Endothelial cell of hepatic sinusoid (primary cell): ENCODE measurements at regions not wholly inside any gene's neighbourhood (a gene's known extent, or its start where the extent isn't known, plus 50 kb on each side); places are given as distances from the start of the nearest gene placed in this dataset.
"Not testable (repeated sequence)": the region's sequence is repeated elsewhere in the genome, so short reads cannot be mapped to it uniquely, and the experiment has no call there.

Experiments used
- in situ Hi-C: cut with HindIII; loops from 2 replicates; pipeline ENCODE4 v1.10.0; 2017; ENCODE audit warnings: low sequenced_read_pairs

DNA sequence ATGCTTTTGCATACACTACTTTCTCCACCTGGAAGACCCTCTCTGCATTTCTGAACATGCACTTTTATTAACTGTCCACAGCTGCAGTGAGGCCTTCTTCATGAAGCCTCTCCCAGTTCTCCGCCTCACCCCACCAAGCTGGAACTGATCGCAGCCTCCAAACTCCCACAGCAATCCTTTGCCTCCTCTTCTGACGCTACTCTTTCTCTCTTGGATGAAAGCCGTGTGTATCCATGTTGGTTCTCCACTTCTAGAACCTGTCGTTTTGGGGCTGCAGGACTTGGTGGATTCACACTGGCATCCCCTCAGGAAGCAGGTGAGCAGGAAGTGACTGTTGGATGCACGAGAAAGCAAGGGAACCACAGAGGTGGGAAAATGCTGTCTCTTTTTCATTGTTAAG lies 288.6 kb downstream of the MYCN start:
- in situ Hi-C loops = no loop called here

DNA sequence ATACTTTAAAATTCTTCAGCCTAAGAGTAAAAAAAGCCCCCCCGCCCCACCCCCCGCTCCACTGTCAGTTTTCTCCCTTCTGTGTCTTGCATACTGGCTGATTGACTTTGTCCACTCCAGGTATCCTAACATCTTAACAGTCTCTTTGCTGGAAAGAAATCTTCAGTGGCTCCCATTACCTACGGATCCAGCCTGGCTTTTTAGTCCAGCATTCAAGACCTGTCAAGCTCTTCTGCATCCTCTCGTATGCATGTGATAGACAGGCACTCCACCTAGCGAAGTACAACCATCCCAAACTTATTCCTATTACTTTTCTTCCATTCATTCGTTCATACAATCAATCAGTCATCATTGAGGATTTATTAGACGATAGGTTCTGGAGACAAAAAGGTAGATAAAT lies 288.1 kb downstream of the MYCN start:
- in situ Hi-C loops = no loop called here

DNA sequence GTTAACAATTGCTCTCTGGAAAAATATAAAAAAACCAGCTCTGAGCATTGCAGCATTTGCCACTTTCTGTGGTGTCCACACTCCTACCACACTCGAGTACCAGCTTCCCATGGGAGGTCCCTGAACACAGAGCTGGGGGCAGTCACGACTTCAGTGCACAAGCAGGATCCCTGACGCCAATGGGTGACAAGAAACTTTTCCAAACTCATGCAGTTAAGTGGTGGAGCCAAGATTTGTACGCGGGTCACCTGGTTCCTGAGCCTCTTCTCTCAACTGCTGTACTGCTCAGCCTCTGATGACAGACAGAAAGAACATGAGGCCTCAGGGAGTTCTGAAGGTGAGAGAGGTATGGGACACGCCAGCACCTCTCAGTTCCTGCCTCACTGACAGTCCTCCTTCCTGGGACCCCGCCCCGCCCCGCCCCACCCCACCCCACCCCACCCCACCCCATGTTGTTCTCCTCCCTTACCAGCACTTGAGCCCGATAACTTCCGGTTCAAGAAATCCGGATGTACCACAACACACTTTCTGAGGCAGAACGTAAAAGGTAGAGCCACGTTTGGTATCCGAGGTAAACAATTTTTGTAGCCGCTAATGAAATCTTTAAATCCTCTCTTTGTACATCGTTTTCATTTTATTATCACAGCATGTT lies 287.6 kb downstream of the MYCN start:
- in situ Hi-C loops = no loop called here

DNA sequence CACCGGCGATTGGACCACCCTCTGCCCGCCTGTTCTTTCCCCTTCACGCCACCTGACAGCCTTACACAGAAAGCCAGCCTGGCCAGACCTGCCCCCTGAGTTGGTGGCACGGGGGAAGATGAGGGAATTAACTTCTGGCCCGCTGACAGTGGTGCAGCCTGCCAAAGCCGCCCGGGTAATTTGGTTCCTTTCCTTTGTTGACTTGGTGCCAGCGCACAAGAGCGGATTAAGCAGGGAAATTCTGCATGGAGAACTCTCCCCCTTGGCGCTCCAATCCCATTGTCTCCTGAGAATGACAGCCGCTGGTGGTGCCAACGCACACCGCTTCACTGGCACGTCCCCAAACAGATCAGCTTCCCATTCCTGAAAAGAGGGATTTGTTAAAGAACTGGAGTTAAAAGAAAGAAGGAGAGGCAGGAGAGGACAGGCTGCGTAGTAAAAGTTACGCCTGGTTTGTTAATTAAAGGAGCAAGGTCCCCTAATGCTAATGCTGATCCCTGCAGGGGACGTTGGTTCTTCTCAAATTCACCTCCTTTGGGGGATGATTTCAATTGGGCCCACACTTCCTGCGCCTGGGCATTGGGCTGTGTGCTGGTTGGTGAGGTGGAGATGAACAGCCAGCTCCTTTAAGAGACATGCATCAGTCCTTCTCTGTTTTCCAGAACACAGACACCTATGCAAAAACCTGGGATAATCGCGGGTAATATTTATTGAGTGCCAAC lies 286.8 kb downstream of the MYCN start:
- in situ Hi-C loops = no loop called here

DNA sequence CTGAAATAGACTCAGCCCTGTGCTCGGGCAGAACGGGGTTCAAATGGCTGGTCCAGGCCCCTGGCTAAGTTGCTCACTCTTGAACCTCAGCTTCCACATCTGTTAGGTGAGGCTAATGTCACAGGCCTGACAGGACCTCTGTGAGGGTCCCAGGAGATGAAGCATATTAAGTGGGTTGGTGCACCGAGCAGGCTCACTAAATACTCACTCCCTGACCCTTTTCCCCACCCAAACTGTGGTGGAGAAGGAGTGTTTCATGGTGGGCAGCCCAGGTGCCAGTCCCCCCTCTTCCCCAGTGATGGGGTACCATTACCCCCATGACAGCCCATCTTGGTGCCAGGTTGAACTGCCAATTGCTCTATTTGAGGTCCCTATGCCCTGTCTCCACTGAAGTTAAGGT lies 286.0 kb downstream of the MYCN start:
- in situ Hi-C loops = no loop called here

DNA sequence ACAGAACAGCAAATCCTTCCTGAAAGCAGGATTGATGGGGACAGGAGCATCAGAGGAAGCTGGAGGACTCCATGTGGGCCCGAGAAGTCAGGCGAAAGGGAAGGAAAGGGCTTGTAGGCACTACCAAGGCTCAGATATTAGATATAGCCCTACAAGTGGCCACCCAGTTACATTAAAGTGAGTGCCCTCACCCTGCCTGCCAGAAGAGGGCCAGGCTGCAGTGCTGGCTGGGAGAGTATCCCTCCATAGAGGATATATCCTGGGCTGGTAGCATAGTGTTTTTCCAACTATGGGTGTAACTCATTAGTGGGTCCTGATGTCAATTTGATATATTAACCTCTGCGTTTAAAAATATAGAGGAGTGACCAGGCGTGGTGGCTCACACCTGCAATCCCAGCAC lies 285.2 kb downstream of the MYCN start:
- in situ Hi-C loops = no loop called here

DNA sequence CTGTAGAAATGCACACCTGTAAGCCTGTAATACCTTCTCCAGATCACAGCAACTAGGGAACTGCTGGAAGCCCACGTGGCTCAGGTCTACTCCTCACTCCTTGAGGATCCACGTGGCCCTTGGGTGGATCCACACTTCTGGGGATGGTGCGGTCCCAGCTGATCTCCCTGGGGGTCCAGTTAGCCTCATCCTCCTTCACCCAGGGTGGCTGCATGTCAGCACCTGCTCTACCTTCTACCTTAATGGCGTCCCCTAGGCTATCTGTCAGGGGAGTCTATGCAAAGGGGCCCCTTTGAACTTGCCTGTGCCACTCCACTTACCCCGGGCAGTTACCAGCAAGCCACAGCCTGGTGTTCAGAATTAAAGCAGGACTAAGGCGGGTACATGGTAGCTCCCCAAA lies 284.7 kb downstream of the MYCN start:
- in situ Hi-C loops = no loop called here

DNA sequence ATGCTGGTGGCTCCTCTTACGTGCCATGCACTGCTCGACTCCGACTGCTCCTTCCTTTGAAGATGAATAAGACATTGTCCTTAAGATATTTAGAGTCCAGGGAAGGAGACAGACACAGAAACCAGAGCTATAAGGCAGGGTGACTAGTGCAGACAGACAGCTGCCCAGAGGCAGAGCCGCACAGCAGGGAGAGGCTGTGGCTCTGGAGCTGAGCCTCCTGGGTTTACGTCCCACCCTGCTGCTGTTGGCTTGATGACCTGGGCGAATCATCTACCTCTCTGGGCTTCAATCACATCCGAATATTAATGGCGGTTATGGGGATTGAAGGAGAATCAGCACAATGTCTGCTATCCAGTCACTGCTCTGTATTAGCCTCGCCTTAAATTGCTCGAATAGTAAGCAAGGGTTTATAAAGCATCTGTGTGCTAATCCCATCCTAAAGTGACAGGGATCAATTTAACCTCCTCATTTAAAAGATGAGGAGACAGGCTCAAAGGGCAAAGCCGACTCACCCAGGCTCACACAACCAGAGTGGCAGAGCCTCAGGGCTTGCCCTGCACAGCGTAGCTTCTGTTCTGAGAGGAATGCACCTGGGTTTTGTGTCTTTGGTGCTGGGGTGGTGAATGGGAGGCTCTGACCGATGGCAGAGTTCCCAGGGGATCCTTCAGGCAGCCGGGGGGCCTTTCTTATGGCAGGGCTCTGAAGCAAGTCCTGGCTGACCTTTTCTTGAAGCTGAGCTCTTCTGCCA lies 284.1 kb downstream of the MYCN start:
- in situ Hi-C loops = no loop called here

DNA sequence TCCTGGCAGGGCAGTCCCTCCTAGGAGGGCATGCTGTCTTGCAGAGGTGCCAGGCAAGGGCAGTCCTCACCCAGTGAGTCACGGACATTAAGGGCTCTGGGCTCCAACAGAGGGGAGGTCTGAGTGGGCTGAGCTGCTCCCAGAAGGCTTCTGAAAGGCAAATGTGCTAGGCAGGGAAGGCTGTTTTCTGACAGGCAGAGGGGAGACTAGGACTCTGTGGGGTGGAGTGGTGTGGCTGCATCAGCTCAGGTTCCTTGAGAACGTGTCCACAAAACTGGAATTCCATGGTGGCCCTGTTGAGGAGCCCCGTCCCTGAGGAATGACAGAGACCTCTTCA lies 283.5 kb downstream of the MYCN start:
- in situ Hi-C loops = no loop called here

DNA sequence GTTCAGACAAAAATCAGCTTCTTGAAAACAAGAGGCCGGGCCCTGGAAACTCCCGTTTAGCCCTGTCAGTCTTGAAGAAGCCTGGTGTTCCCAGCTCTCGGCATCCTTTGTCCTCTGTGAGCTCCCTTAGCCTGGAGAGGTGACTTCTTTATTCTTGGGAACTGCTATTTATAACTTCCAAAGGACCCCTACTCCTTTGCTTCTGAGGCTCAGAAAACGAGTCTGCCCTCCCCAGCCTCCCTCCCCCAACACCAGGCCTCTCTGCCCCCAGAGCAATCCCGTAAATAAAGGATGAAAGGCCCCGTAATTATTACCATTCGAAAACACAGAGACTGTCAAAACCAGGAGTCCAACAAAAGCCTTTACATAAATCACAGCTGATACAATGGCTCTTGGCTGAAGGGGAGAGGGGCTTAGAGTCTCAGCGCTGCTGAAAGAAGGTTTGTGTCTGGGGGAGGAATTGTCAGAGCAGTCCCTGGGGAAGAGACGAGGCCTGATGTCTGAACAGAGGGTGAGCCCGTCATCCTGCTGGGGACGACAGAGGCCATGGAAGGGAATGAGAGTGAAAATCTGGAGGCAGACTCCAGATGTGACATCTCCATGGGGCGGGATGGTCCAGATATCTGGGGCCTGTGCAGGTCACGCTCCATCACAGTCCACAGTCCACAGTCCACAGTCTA lies 283.0 kb downstream of the MYCN start:
- in situ Hi-C loops = no loop called here

DNA sequence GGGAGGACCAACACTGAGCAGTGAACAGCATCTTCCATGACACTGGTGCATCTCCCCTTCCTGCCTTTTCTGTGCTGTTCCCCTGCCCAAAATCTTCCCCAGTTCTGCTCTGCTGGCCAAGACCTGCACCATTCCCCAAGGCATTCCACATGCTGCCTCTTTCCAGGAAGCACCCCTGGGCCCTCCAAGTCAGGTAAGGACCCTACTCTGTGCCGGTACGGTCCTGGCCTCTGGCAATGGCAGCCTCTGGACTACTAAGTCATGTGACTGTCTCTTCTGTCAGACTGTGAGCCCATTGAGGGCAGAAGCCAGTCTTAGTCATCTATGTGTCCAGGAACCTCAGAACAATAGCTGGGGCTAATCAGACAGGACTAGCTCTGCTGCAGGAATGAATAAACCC lies 282.0 kb downstream of the MYCN start:
- in situ Hi-C loops = no loop called here

DNA sequence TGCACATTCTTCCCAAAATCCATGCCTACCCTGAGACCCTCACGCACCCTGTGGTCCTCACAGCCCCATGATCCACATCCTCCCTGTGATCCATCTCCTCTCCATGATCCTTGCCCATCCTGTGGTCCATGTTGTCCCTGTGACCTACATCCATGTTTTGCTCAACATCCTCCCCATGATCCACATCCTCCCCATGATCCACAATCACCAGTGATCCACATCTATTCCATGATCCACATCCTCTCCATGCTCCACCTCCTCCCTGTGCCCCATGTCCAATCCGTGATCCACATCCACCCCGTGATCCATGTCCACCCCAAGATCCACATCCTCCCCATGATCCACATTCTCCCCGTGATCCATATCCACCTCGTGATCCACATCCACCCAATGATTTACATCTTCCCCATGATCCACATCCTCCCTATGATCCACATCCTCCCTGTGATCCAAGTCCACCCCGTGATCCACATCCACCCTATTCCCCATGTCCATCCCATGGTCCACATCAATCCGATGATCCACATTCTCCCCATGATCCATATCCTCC lies 281.2 kb downstream of the MYCN start:
- in situ Hi-C loops = no loop called here

DNA sequence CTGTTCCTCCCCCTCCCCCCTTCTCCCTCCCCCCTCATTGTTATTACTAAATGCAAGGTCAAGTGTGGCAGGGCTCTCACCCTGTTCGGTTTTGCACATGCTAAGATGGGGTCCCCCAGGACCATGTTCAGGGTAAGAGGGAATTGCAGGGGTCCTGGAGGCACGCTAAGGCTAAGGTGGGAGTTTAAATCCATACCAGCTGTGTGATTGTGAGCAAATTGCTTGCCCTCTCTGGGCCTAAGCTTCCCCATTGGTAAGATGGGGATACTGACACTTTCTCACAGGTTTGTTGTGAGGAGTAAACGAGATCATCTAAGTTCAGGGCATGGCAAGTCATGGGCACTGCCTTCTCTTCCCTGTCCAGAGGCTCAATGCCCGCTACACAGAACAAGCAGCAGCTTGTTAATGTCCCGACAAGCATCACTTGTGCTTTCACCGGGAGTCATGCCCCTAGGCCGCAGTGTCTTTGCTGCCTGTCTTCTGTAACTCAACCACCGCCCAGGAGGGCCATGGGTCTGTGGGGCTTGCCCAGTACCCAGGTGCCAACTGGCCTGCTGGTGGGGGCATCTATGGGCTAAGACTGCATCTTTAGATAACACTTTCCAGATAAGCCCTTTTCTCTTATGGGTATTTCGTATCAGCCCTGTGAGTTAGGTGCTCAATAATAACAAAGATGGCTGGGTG lies 279.1 kb downstream of the MYCN start:
- in situ Hi-C loops = no loop called here

DNA sequence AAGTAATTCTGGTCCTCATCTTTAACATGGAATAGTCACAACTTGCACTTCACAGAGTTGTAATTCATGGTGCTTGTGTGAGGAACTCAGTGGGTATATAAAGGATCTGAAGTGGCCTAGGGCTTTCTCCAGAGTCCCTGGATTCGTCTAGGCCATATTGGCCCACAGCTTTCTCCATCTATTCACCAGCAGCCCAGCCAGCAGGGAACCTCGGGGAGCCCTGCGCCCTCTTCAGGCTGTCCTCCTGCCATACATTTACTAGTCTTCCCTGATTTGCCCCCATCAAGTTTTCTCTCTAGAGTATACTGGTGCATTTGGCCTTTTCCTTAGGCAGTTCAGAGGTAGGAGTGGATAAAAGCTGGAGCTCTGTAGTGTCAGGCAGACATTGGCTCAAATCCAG lies 278.3 kb downstream of the MYCN start:
- in situ Hi-C loops = no loop called here

DNA sequence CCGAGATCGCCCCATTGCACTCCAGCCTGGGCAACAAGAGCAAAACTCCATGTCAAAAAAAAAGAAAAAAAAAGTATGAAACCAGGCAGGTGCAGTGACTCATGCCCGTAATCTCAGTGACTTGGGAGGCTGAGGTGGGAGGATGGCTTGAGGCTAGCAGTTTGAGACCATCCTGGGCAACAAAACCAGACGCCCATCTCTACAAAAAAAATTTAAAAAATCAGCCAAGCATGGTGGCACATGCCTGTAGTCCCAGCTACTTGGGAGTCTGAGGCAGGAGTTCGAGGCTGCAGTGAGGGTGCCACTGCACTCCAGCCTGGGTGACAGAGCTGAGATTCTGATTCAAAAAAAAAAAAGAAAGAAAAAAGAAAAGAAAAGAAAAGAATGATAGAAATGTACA lies 277.8 kb downstream of the MYCN start:
- in situ Hi-C loops = no loop called here

DNA sequence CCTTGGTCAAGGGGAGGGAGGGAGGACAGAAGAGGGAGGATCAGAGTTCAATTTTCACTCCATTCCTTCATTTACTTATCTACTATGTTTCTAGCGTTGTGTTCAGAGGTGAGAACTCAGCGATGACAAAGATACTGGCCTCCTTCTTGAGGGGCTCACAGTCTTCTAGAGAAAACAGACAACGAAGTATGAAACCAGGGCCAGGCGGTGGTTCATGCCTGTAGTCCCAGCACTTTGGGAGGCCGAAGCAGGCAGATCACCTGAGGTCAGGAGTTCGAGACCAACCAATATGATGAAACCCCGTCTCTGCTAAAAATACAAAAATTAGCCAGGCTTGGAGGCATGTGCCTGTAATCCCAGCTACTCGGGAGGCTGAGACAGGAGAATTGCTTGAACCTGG lies 277.4 kb downstream of the MYCN start:
- in situ Hi-C loops = not testable (repeated sequence)

DNA sequence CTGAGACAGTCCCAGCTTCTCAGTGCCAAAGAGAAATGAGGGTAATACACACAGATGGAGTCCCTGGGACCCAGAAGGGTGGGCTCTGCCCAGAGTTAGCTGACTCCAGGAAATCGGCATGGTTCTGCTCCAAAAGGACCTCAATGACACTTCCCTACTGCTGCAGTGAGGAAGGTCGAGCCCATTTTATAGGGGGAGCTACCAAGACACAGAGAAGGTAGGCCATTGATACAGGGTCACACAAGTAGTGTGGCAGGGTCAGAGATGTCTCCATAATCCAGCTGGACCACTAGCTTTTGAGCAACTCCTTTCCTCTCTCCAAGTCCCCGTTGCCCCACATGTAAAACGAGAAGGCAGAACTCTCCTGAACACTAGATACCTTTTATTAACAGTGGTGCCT lies 276.9 kb downstream of the MYCN start:
- in situ Hi-C loops = no loop called here

DNA sequence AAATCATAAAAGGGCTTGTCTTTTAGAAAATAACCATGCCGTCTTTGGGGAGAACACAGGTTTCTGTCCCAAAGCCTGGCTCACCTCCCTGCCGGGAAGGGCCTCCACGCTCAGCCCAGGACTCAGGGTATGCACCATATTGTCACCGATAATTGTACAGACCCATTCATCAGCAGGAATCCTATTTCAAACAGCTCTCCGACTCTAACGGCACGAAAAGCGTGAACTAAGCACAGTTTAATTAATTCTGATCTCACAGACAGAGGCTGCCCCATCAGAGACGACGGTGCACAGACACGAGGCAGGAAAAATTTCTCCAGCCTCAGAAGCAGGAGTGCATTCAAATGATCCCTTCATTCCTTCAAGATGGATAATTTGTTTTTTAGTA lies 276.2 kb downstream of the MYCN start:
- in situ Hi-C loops = no loop called here

DNA sequence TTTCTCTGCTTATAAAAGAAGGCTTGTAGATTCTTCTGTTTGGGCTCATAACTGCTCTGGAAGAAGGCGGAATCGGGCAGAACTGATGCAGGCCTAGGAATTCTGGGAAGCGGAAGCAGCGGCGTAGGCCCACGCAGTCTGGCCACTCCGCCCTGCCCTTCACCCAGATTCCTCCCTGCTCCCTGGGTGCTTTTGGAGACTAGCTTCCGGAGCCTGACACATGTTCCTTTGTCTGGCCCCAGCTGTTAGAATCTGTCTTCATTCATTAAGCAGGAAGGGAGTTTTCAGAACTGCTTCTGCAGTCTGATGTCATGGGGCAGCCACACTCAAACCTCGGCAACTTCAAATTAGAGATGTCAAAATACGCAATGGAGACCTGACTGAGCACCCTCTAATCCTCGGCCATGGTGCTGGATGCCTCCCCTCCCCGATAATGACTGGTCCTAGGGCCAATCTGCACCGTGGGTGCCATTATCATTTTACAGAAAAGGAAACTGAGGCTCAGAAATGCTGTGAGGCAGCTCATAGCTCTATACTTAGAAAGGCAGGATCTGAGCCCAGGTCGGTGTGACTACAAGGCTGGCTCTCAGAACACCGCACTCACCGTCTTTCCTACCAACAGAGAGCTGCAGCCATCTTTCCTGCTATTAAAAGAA lies 275.7 kb downstream of the MYCN start:
- in situ Hi-C loops = no loop called here

DNA sequence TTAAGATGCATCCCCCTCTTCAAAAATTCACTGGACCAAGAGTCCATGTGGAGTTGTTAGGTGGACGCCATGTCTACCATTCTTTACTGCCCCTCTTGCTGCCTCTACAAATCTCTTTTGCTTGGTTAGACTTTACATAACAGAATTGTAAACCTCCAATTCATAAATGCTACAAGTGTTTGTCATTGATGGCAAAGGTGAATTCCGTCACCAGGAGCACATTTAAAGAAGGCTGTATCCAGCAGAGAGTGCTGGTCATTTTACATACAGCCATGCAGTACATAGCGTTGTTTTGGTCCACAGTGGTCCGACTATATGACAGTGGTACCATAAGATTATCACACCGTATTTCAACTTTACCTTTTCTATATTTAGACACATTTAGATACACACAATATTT lies 274.5 kb downstream of the MYCN start:
- in situ Hi-C loops = no loop called here
